Kidney (tissue), 13 donors: ENCODE measurements at regions not wholly inside any gene's neighbourhood (a gene's known extent, or its start where the extent isn't known, plus 50 kb on each side); places are given as distances from the start of the nearest gene placed in this dataset.

Experiments
- DNase-seq, 5 donors: peaks; one replicate each; pipeline ENCODE4 v3.0.0-alpha.2; 2013 to 2020
- FAIRE-seq: peaks from 2 replicates; lab custom pipeline; 2012; peaks lifted over from hg19 to GRCh38; lab: Jason Lieb, UNC
- H3K27ac ChIP-seq, 2 donors: one replicate each; pipeline ENCODE4 v1.7.0; 2013; ENCODE audit warnings: low read depth in 2 of 2, low read length in 2 of 2, inconsistent platforms in 1 of 2
- H3K27me3 ChIP-seq: one replicate; pipeline ENCODE4 v1.7.1; 2013; ENCODE audit warnings: low read length, inconsistent platforms; ENCODE audit not compliant: control insufficient read depth, insufficient read depth
- H3K36me3 ChIP-seq, 3 donors: one replicate each; pipeline versions ENCODE4 v1.7.0 to v1.7.1; 2013; ENCODE audit warnings: low read length in 3 of 3, control low read depth in 1 of 3, inconsistent platforms in 1 of 3; ENCODE audit not compliant: insufficient read depth in 3 of 3, control insufficient read depth in 2 of 3
- H3K4me1 ChIP-seq, 3 donors: one replicate each; pipeline versions ENCODE4 v1.7.0 to v1.7.1; 2013; ENCODE audit warnings: low read length in 3 of 3, inconsistent platforms in 1 of 3, low read depth in 1 of 3; ENCODE audit not compliant: control insufficient read depth in 2 of 3, insufficient read depth in 2 of 3
- H3K4me3 ChIP-seq, 3 donors: one replicate each; pipeline versions ENCODE4 v1.7.0 to v1.8.1; 2013; ENCODE audit warnings: low read length in 3 of 3, control low read depth in 1 of 3, inconsistent platforms in 1 of 3
- H3K9ac ChIP-seq, 3 donors: one replicate each; pipeline versions ENCODE4 v1.7.0 to v1.7.1; 2013; ENCODE audit warnings: low read length in 3 of 3, control low read depth in 1 of 3, inconsistent platforms in 1 of 3
- H3K9me3 ChIP-seq, 3 donors: one replicate each; pipeline versions ENCODE4 v1.7.0 to v1.7.1; 2013; ENCODE audit warnings: low read length in 3 of 3, control low read depth in 1 of 3, inconsistent platforms in 1 of 3; ENCODE audit not compliant: control insufficient read depth in 2 of 3, insufficient read depth in 1 of 3
- intact Hi-C: fragments of 100-400 bp; cut with DNase I; formaldehyde crosslinking; loops from one replicate; pipeline ENCODE4 v1.11.1; 2022
- TF ChIP-seq, protein P1 (sequence below): IDR thresholded peaks from 3 replicates; pipeline ENCODE4 v1.5.1; 2012; ENCODE audit warnings: mild to moderate bottlenecking, moderate library complexity, borderline replicate concordance; ENCODE audit not compliant: insufficient read depth; ENCODE audit errors: extremely low read depth
- donor health status: control.
- donor health status: control.
- donor health status: control.
- donor health status: control.
- donor health status: control.
- donor health status: DM: yes; HTN: yes; CAD: no.
- donor health status: Normal renal cell carcinoma (clear cell type).

DNA sequence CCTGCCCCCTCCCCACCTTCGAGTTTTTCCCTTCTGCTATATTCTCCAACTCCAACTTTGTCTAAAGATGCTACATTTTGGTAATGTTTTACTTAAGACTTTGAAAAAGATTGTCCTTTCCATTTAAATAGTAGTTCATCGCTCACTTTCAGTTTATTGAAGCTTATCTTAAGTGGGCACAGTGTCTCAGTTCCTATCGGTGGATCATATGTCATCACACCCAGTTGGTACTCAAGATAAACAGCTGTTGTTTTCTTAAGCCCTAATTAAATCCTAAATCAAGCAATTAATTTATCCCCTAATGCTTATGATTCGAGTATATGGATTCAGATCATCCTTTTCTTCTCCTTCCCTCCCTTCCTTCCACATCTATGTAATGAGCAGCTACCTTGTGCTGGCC lies 210.7 kb downstream of the TLE3 start:
- DNase-seq (no peak), FAIRE-seq (no peak)
- Histone ChIP-seq H3K27ac (no peak overlapping the region), H3K4me3 (no peak overlapping the region), H3K27me3 (no peaks in the 10 kb centered on the region), H3K4me1 (no peaks in the 10 kb centered on the region), H3K9ac (no peak overlapping the region), H3K36me3 (no peaks in the 10 kb centered on the region), H3K9me3 (no peaks in the 10 kb centered on the region)
- intact Hi-C loops, result no loop called here
- TF ChIP-seq, protein P1, sequence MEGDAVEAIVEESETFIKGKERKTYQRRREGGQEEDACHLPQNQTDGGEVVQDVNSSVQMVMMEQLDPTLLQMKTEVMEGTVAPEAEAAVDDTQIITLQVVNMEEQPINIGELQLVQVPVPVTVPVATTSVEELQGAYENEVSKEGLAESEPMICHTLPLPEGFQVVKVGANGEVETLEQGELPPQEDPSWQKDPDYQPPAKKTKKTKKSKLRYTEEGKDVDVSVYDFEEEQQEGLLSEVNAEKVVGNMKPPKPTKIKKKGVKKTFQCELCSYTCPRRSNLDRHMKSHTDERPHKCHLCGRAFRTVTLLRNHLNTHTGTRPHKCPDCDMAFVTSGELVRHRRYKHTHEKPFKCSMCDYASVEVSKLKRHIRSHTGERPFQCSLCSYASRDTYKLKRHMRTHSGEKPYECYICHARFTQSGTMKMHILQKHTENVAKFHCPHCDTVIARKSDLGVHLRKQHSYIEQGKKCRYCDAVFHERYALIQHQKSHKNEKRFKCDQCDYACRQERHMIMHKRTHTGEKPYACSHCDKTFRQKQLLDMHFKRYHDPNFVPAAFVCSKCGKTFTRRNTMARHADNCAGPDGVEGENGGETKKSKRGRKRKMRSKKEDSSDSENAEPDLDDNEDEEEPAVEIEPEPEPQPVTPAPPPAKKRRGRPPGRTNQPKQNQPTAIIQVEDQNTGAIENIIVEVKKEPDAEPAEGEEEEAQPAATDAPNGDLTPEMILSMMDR, result no peak

DNA sequence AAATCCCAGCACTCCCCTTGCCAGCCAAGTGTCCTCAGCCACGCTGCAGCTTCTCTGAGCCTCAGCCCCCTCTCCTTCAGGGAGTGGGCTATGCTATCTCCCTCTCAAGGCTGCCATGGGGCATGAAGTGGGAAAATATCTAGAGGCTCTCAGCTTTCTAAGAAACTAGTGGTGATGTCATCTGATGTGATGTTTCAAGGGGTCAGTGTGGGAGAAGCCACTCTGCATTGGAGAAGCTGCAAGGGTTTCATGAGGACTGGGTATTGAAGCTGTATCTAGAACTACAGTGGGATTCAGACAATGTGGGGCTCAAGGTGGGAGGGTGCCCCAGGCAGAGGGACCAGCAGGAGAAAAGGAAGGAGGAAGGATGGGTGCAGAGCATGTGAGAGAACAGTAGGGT lies 210.2 kb downstream of the TLE3 start:
- H3K36me3 ChIP-seq, result no peaks in the 10 kb centered on the region
- no peaks in the 10 kb centered on the region for H3K27me3 ChIP-seq
- intact Hi-C loops, result no loop called here
- DNase-seq (no peak), FAIRE-seq (no peak)
- TF ChIP-seq, protein P1, result no peak
- H3K9me3 ChIP-seq, result no peaks in the 10 kb centered on the region
- H3K9ac ChIP-seq, result no peak overlapping the region
- H3K4me1 ChIP-seq, result no peaks in the 10 kb centered on the region
- no peak overlapping the region for H3K27ac ChIP-seq
- H3K4me3 ChIP-seq, result no peak overlapping the region

DNA sequence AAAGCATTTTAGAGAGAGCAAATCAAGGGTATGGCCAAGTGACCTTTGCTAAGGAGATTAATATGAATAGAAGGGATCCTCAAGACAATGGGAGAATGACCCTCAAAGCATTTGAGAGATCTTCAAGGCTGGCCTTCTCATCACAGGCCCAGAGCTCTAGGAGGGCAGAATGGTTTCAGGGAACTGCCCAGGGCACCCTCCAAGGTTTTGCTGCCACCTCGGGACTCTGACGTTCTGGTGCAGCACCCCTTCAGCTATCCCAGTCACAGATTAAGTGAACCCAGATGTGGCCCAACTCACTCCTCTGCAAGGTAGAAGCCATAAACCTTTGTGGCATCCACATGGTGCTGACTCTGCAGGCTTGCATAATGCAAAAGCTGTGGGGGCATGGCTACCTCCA lies 209.3 kb downstream of the TLE3 start:
- Histone ChIP-seq H3K9ac (no peak overlapping the region), H3K36me3 (no peaks in the 10 kb centered on the region), H3K27ac (no peak overlapping the region), H3K4me3 (no peak overlapping the region), H3K27me3 (no peaks in the 10 kb centered on the region), H3K9me3 (no peaks in the 10 kb centered on the region), H3K4me1 (no peaks in the 10 kb centered on the region)
- DNase-seq (no peak), FAIRE-seq (no peak)
- intact Hi-C loops, result no loop called here
- TF ChIP-seq, protein P1, result no peak

DNA sequence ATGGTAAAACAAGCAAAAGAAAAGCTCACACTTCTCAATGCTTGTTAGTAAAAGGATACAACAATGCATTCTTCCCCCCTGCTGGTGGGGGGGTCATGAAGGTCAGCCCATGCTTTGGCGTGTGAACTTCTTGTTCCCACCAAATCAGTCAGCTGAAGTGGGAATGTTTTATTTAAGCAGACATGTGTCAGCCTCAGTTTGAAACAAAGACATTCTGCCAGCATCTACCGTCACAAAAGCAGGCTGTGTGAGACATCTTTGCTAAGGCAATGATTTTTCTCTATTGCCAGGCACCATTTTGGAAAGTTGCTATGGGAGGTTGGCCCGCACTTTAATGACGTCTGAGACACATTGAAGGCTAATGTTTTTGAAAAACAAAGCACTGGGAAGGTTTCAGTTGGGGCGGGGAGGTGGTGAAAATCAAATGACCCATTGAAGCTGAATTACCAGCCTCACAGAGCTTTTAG lies 206.6 kb downstream of the TLE3 start:
- intact Hi-C loops, result no loop called here
- H3K27ac ChIP-seq, result no peak overlapping the region
- H3K27me3 ChIP-seq, result no peaks in the 10 kb centered on the region
- H3K36me3 ChIP-seq, result no peaks in the 10 kb centered on the region
- no peak overlapping the region for H3K4me3 ChIP-seq
- no peaks in the 10 kb centered on the region for H3K4me1 ChIP-seq
- no peak for DNase-seq
- TF ChIP-seq, protein P1, result no peak
- H3K9ac ChIP-seq, result no peak overlapping the region
- no peaks in the 10 kb centered on the region for H3K9me3 ChIP-seq
- no peak for FAIRE-seq
